GM12878 (cell line): ENCODE measurements at regions not wholly inside any gene's neighbourhood (a gene's known extent, or its start where the extent isn't known, plus 50 kb on each side); places are given as distances from the start of the nearest gene placed in this dataset.

Experiments used
- ATAC-seq: fragments of 200-7000 bp; cut with Tn5 transposase; 3 replicates; pipeline ENCODE4 v1.9.1; 2020; ENCODE audit warnings: mild to moderate bottlenecking, moderate library complexity
- BruUV-seq: library from RNA; stranded (reverse); fragments of 400-500 nt; replicated peaks from 2 replicates; lab custom pipeline; 2021; lab: Mats Ljungman, UMichigan
- CTCF ChIA-PET: fragments of 300-600 bp; sonication (Branson Sonifier 250); formaldehyde crosslinking; extraction: SDS; loops from one replicate; lab custom pipeline; 2021; ENCODE audit warnings: inconsistent platforms; lab: Yijun Ruan, JAX
- POLR2A ChIA-PET: fragments of 350-600 bp; formaldehyde crosslinking; extraction: SDS; loops from one replicate; lab custom pipeline; 2021; ENCODE audit warnings: inconsistent platforms; lab: Charles Lee
- RAD21 ChIA-PET: fragments of 300-600 bp; sonication (Branson Sonifier 250); formaldehyde crosslinking; loops from one replicate; lab custom pipeline; 2023; ENCODE audit warnings: antibody characterized with exemption; ENCODE audit not compliant: unreplicated experiment; lab: Charles Lee
- SMC1A ChIA-PET: fragments of 300-600 bp; sonication (Branson Sonifier 250); formaldehyde crosslinking; loops from one replicate; lab custom pipeline; 2023; ENCODE audit not compliant: unreplicated experiment, uncharacterized antibody; lab: Charles Lee
- DNase-seq: peaks from one replicate; pipeline ENCODE4 v3.0.0-alpha.2; 2011; ENCODE audit warnings: low read depth, low spot score
- FAIRE-seq: peaks from 3 replicates; lab custom pipeline; 2011; peaks lifted over from hg19 to GRCh38; lab: Jason Lieb, UNC
- H2AFZ ChIP-seq: 2 replicates; pipeline ENCODE4 v1.6.0; 2011; ENCODE audit warnings: low read depth, low read length, control low read depth; ENCODE audit not compliant: control insufficient read depth
- H3K27ac ChIP-seq: 2 replicates; pipeline ENCODE4 v1.5.1; 2011; ENCODE audit warnings: control low read depth; ENCODE audit not compliant: control insufficient read depth, insufficient read depth
- H3K27me3 ChIP-seq, 2 experiments: replicated peaks in 1 of 2; 2 replicates each; pipeline versions ENCODE4 v1.6.0 to v1.6.1; 2011; ENCODE audit warnings: low read length in 1 of 2; ENCODE audit not compliant: control insufficient read depth in 2 of 2, insufficient read depth in 2 of 2
- H3K36me3 ChIP-seq, 2 experiments: 2 replicates each; pipeline ENCODE4 v1.5.1; 2011; ENCODE audit warnings: low read length in 1 of 2; ENCODE audit not compliant: control insufficient read depth in 2 of 2, insufficient read depth in 2 of 2
- H3K4me1 ChIP-seq: 2 replicates; pipeline ENCODE4 v1.6.1; 2011; ENCODE audit warnings: mild to moderate bottlenecking, low read length, moderate library complexity, mixed read lengths; ENCODE audit not compliant: control insufficient read depth, insufficient read depth
- H3K4me2 ChIP-seq: 2 replicates; pipeline ENCODE4 v1.6.0; 2011; ENCODE audit warnings: control low read depth; ENCODE audit not compliant: control insufficient read depth, insufficient read depth
- H3K4me3 ChIP-seq: fragments of 200-600 bp; sonication (generic); 2 replicates; pipeline ENCODE4 v1.5.1; 2016
- H3K79me2 ChIP-seq: 2 replicates; pipeline ENCODE4 v1.6.0; 2011; ENCODE audit warnings: low read length; ENCODE audit not compliant: control insufficient read depth, insufficient read depth
- H3K9ac ChIP-seq: 2 replicates; pipeline ENCODE4 v1.8.0; 2011; ENCODE audit warnings: low read length, control low read depth, mixed read lengths; ENCODE audit not compliant: control insufficient read depth, insufficient read depth
- H3K9me3 ChIP-seq: replicated peaks from 3 replicates; pipeline ENCODE4 v1.5.1; 2011; ENCODE audit warnings: mild to moderate bottlenecking, low read length; ENCODE audit not compliant: control insufficient read depth, insufficient read depth
- H4K20me1 ChIP-seq: 2 replicates; pipeline ENCODE4 v1.6.0; 2011; ENCODE audit not compliant: control insufficient read depth, insufficient read depth
- BACH1 ChIP-seq: fragments of 450-650 bp; IDR thresholded peaks from 2 replicates; pipeline ENCODE4 v1.6.1; 2017; ENCODE audit warnings: mild to moderate bottlenecking, borderline replicate concordance
- E2F8 ChIP-seq: fragments of 450-650 bp; IDR thresholded peaks from 2 replicates; pipeline ENCODE4 v1.6.1; 2018; ENCODE audit warnings: mild to moderate bottlenecking, low read depth, moderate library complexity; ENCODE audit not compliant: partially characterized antibody
- HDGF ChIP-seq: fragments of 450-650 bp; IDR thresholded peaks from 2 replicates; pipeline ENCODE4 v1.6.1; 2016; ENCODE audit warnings: antibody characterized with exemption
- HSF1 ChIP-seq: fragments of 150-350 bp; IDR thresholded peaks from 2 replicates; pipeline ENCODE4 v1.6.1; 2014; ENCODE audit warnings: mild to moderate bottlenecking, low read depth, low read length
- JUNB ChIP-seq: IDR thresholded peaks from 2 replicates; pipeline ENCODE4 v1.6.1; 2016; ENCODE audit warnings: antibody characterized with exemption, mild to moderate bottlenecking
- KAT2A ChIP-seq: conservative IDR thresholded peaks from 2 replicates; pipeline ENCODE4 v1.6.1; 2011; ENCODE audit warnings: low read depth, low read length; ENCODE audit not compliant: control insufficient read depth
- MEF2B ChIP-seq: fragments of 450-650 bp; IDR thresholded peaks from 2 replicates; pipeline ENCODE4 v1.6.1; 2018; ENCODE audit warnings: mild to moderate bottlenecking, moderate library complexity; ENCODE audit not compliant: partially characterized antibody, poor library complexity, severe bottlenecking
- REST ChIP-seq: IDR thresholded peaks from 2 replicates; pipeline ENCODE4 v1.6.1; 2012; ENCODE audit warnings: mild to moderate bottlenecking, low read depth, low read length
- SIX5 ChIP-seq: IDR thresholded peaks from 2 replicates; pipeline ENCODE4 v1.6.1; 2011; ENCODE audit warnings: mild to moderate bottlenecking, low read depth, low read length, moderate library complexity; ENCODE audit not compliant: severe bottlenecking
- STAT3 ChIP-seq: IDR thresholded peaks from 2 replicates; pipeline ENCODE4 v1.6.1; 2011; ENCODE audit warnings: low read depth, low read length, improper control_type of control experiment
- ZNF622 ChIP-seq: fragments of 450-650 bp; IDR thresholded peaks from 2 replicates; pipeline ENCODE4 v1.6.1; 2017; ENCODE audit warnings: mild to moderate bottlenecking, inconsistent platforms
- WGBS: methylation state at CpG from one replicate; pipeline ENCODE4 v1.1.6; 2016; ENCODE audit warnings: low lambda C conversion rate; ENCODE audit not compliant: insufficient replicate concordance, insufficient coverage; ENCODE audit errors: missing lambda C conversion rate; 5-methylcytosine and 5-hydroxymethylcytosine counted together
- in situ Hi-C: fragments of 300-500 bp; cut with MboI; formaldehyde crosslinking; loops from 9 replicates; pipeline ENCODE4 v1.14.3; 2018; ENCODE audit warnings: mixed read lengths
- intact Hi-C: fragments of 100-400 bp; cut with micrococcal nuclease; formaldehyde crosslinking; loops from one replicate; pipeline ENCODE4 v1.14.2; 2022; ENCODE audit not compliant: unreplicated experiment

GRCh38 chr1:96090134-96090533 is 631.5 kb upstream of the PTBP2 start (continued):
- no peak for TF ChIP-seq HSF1
- TF ChIP-seq SIX5: no peak
- TF ChIP-seq ZNF622: no peak

- Histone ChIP-seq H3K27me3 (no peaks in the 10 kb centered on the region), H3K9ac (no peak overlapping the region), H3K36me3 (no peaks in the 10 kb centered on the region), H3K4me2 (no peak overlapping the region), H3K9me3 (no peaks in the 10 kb centered on the region), H3K27ac (no peak overlapping the region), H3K79me2 (no peaks in the 10 kb centered on the region), H3K4me3 (no peak overlapping the region), H3K4me1 (no peaks in the 10 kb centered on the region), H4K20me1 (no peaks in the 10 kb centered on the region), H2AFZ (no peak overlapping the region)
- no peak for ATAC-seq
- ChIA-PET RAD21 (no interaction called here), SMC1A (no interaction called here), POLR2A (no interaction called here), CTCF (no interaction called here)
- intact Hi-C loops: no loop called here
- BruUV-seq: no TSS peak
- no peak for FAIRE-seq
- in situ Hi-C loops: no loop called here
- DNase-seq: no peak
- WGBS: 3% methylated on average over 2 of the region's 2 CpGs
- TF ChIP-seq MEF2B (no peak), BACH1 (no peak), REST (no peak), STAT3 (no peak), HDGF (no peak), KAT2A (no peak), JUNB (no peak), E2F8 (no peak)
Measured at GRCh38 chr1:96095849-96096612, 625.6 kb upstream of the PTBP2 start.
